ENCODE measurements at regions not wholly inside any gene's neighbourhood (a gene's known extent, or its start where the extent isn't known, plus 50 kb on each side); places are given as distances from the start of the nearest gene placed in this dataset.
"Not testable (repeated sequence)": the region's sequence is repeated elsewhere in the genome, so short reads cannot be mapped to it uniquely, and the experiment has no call there.

DNA sequence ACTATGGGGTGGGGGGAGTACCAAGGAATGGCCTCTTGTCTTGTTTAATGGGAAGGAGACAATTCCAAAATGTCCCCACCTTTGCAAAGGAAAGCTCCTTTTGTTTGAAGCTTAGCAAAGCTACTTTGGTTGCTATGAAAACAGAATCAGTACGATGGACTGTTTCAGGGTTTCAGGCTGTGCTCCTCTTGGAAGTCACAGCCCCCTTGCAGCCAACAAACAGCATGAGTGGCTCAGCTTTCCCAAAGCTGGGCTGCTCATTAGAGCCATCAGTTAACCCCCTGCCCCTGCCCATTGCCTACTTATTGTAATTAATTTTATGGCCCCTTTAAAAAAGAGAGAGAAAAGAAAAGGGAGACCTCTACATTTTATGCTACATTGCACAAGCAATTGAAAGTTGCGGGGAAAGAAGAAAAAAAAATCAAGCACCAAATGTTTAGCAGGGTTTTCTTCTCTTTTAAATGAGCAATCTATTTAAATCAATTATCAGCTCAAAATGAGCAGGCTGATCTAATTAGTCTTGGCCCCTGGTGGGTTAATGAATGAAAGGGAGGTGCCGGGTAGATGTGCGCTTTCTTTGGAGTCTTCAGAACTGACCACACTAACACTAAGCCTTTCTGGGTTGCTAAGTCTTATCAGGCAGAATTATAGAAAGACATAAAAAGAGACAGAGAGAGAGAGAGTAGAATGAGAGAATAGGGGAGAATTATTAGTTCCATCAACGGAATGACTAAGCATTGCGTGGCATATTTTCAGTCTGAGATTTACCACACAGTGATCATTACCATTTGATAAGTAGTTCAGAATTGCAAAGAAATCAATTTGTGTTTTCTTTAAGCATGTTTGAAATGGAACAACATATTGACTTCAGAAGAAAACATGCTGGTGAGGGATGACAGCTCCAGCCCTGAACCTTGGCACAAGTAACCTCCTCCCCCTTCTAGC lies 284.9 kb downstream of the INSIG2 start:
- DNase-seq: no peak

DNA sequence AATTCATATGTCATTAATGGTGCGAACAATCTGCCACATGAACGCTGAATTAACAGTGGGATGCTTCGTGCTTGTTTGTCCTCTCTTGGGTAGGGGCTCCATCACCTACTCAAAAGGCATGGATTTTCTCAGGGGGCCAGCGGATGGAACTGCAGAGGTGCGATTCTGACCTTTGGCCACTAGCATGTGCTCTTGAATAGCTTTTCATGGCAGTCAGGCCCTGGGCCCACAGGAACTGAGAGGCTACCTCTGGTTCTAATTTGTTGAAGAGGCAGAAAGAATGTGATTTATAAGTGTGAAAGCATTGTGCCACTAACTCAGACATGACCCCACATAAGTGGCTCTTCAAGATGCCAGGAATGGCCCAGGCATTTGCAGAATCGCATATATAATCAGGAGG lies 283.2 kb downstream of the INSIG2 start:
- no peak for DNase-seq

DNA sequence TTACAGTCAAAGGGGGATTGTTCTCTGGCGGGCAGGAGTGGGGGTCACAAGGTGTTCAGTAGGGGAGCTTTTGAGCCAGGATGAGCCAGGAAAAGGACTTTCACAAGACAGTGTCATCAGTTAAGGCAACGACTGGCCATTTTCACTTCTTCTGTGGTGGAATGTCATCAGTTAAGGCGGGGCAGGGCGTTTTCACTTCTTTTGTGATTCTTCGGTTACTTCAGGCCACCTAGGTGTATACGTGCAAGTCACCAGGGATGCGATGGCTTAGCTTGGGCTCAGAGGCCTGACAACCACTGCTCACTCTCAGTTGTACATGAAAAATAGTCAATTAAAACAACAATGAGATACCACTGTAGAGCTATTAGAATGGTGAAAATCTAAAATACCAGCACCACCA lies 281.2 kb downstream of the INSIG2 start:
- DNase-seq: not testable (repeated sequence)

DNA sequence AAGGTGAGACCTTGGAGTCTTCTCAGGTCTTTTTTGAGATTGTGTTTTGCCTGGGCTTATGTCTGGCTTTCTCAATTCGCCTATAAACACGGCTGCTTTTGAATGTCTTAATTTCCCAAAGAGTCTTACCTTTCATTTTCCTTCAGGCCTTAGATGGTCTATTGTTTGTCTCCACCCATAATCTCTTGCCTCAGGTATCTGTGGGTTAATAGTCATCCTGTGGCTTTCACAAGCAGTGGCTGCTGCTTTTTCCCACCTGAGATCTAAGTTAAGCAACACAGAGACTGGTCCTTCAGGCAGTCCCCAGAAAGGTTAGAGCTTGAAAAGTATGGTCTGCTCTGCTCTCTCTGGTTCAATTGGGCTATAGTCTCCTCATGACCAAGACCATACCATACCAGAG lies 275.3 kb downstream of the INSIG2 start:
- DNase-seq: no peak

DNA sequence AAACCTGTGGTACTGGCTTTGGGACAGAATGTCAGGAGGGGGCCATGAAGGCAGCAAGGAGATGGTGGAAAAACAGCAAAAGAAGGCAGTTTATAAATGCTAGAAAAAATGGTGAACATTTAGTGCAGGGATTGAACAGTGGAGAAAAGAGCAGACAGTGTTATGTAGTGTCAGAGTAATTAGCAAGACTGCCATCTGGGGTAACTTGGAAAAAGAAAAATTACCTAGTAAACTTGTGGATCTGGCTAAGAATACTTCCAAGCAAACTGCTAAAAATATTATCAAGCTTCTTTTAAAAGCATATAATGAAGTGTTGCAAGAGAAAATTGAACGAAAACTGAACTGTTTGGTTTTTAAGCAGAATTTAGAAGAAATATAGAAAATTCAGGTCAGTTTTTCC lies 267.8 kb downstream of the INSIG2 start:
- DNase-seq: no peak

DNA sequence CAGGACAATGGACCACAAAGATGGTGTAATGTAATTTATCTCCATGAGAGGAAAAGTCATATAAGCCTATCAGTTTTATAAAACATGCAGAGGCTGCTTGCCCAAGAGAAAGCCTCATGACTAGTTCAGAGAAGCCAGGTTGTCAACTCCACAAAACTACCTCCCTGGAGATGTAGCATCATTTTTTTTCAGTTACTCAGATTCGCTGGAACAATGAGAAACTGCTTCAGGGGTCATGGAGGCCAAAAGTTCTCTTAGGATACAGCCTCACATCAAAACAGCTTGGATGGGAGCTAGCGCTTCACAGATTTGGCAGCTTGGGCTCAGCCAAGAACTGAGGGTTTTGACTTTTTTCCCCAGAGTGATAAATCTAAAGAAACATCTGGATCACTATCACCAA lies 263.5 kb downstream of the INSIG2 start:
- DNase-seq: no peak

DNA sequence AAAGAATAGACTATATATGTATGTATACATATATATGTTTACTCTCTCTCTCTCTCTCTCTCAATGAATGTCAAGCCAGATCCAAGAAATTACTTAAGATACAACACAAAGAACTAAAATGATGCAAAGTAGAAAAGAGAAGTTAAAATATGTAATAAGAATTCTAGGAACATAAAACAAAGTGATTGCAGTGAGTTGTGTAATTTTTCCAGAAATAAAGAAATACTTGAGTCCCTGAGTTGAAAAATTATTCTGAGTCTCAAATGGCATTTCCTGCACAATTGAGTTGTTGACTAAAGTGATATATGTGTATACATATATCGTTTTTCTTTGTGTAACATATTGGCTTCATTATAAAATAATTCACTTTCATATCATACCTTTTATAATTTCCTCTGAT lies 262.4 kb downstream of the INSIG2 start:
- no peak for DNase-seq

DNA sequence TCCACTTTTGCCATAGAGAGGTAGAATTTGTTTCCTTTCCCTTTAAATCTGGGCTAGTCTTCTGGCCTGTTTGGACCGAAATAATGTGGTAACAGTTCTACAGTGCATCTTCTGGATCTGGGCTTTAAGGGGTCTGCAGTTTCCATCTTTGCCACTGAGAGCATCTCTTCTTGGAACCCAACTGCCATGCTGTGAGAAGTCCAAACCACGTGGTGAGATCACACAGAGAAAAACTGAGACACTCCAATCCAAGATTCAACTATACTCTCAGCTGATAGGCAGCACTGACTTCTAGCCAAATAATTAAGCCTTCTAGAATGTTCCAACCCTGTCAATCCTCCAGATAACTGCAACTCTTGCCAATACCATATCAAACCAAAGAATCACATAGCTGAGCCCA lies 261.1 kb downstream of the INSIG2 start:
- no peak for DNase-seq

DNA sequence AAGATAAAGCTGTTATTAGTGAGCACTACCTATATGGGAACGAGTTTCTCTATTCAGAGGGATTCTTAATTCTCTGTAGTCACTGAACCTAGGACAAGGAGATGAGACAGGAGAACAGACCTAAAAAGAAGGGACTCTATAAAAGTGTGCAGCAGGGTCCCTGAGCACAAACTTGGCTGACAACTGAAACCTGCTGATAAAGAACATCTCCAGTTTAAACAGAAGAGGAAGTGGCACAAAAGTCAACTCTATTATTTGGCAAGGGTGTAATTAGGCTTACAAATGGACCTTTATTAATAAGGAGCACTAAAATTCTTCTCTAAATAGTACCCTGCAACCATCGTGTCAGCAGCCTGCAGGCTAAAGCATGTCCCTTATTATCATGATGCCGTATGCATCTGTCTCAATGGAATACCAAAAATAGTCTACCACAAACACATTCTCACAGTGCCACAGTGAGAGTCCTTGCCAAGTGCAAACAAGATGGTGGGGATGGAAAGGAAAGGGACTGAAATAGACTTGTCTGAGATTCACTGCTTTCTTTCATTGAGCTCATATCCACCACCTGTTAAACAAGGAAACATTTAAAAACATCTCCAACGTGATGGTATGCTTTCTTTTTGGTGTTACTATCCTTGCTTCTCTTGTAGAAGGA lies 260.2 kb downstream of the INSIG2 start:
- DNase-seq: no peak

DNA sequence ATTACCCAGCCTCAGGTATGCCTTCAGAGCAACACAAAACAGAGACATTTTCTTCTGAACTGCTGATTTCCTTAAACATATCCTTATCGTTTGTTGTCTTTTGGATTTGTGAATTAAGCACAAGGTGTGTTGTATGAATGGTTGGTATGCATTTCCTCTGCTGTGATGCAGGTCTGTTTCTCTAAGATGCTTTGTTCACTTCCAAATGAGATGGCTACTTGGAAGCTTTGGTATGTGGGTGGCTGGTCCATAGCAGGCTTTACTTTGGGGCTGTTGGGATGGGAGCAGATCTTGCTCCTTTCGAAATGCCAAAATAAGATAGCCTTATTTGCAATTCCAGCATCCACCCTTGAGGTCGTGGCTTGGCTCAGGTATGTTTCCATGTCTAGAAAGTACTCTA lies 257.2 kb downstream of the INSIG2 start:
- DNase-seq: no peak

DNA sequence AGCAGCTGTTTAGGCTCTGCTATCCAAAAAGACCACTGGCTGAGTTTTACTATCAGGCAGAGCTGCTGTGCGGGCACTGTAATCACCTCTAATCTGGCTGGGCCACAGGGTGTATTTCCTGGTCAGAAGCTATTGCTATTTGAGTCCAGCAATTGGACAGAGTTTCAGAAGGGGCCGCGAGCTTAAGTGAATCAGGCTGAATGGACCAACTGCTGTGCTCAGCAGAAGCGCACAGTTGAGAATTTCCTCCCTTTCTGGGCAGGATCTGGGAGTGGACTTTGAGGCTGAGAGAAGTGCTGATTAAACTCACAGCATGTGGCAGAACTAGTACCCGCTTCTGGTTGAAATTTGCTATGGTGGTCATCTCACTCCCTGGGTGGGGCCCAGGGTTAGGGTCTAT lies 251.8 kb downstream of the INSIG2 start:
- DNase-seq: no peak

DNA sequence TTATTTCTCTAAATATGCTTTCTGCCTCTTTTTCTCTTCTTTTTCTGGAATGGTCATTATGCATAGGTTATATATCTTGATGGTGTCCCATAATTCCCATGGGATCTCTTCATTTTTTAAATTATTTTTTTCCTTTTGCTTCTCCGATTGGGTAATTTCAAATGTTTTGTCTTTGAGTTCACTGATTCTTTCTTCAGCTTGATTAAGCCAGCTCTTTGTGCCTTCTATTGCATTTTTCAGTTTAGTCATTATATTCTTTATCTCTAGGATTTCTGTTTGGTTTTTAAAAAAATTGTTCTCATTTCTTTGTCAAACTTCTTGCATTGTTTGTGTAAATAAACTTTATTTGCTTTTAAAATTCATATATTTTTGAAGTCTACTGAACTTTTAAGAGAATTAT lies 251.1 kb downstream of the INSIG2 start:
- no peak for DNase-seq

DNA sequence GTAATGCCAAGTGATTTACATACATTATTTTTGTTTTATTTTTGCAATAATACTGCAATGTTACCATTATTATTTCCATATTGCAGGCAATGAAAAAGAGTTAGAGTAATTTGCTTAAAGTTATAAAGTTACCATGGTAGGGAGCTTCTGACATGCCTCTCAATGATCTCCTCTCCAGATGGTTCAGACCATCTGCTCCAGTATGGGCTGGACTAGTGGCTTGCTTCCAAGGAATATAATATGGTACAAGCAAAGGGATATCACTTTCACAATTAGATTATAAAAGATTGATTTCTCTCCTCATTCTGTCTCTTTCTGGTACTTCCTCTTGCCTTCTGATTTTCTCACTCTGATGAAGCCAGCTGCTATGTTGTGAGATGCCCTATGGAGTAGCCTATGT lies 245.4 kb downstream of the INSIG2 start:
- no peak for DNase-seq

DNA sequence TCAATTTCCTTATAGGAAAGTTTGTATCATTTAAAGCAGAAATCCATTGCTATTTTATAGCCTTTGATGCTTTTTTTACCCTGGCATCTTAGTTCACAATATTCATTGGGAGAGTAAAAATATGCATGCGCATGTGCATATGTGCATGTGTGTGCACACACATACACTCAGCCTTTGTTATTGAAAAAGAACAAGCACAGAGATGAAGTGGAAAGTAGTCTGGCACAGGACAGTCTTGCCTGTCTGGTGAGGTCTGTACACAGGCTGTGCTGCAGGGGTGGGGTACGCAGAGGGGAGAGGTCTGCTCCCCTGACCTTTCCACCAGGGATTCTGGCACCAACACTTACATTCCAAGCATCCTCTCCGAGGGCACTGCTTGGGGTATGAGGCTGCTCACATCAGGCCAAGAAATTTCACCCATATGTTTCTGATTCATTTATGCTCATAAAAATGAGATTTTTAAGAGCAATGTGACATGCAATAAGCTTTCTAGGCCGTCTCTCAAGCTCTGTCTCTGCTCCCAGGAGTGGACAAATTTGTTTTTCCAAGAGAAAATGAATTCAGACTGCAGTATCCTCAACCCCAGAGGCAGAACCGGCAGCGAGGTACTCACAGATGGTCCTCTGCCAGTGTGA lies 237.2 kb downstream of the INSIG2 start:
- DNase-seq: no peak

DNA sequence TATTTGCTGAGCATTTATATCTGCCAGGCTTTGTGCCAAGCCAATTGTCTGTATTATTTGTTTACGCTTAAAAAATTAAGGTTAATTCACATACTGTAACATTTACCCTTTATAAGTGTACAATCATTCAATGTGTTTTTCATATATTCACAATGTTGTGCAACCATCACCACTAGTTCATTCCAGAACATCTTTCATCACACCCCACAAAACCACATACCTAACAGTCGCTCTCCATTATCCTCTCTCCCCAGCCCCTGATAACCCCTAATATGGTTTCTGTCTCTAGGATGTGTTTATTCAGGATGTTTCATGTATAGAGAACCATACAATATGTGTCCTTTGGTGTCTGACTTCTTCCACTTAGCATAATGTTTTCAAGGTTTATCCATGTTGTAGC lies 234.1 kb downstream of the INSIG2 start:
- DNase-seq: no peak

DNA sequence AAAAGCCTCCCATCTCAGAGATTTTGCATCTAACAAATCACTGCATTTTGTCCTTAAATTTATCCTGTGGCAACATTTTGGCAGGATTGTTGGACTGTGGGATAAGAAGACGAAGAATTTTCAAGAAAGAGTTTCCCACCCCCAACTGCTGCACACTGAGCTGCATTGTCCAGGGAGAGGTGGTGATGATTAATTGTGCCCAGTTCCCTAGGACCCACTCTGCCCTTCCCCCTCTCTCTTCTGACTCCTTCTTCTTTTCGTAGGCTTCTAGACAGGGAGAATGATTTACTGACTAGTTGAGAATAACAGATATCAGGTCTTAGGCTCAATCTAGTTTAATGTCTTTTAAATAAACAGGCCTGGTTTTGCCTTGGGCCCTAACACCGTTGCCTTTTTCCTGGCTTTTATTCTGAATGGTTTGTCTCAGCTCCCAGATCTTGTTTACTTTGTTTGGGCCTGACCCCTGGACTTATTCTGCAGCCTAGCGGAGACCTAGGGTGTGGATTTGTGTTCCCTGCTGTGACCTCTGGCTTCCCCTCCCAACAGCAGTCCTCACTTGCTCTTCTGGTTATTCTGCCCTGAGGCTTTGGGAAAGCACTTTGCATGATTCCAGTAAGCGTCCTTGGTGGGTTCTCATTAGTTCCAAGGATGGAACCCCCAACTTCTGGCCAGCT lies 233.3 kb downstream of the INSIG2 start:
- DNase-seq: no peak

DNA sequence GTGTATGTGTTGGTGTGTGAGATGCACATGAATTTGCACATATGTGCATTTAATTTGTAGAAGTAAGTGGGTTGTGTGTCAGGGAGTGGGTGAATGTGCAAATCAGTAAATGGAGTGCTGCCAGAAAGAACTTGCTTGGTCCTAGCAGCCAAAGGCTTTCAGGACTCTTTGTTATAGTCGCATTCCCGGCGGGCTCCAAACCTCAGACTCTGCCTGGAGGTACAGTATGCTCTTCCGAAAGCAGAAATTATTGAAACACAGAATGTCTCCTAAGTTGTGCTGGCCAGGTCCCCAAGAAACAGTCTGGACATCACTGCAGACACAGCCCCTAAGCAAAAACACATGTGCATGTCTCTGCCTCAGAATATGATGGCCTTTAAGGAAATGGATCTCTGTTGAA lies 232.4 kb downstream of the INSIG2 start:
- no peak for DNase-seq

DNA sequence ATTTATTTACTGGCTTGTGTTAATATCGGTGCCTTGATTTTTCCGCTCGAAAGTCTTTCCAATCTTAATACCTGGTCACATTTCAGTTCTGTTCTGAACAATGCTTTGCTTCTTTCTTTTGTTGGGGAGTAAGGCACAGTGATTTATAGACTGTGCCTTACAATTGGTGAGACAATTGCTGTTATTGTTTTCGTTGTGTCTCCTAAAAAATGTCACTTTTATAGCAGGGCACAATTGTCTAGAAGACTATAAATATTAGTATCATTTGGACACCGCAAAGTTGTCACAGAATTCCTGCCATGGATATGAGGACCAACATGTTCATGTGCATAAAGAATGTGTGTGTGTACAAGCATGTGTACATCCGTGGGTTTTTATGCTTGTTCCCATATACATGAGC lies 231.9 kb downstream of the INSIG2 start:
- no peak for DNase-seq

DNA sequence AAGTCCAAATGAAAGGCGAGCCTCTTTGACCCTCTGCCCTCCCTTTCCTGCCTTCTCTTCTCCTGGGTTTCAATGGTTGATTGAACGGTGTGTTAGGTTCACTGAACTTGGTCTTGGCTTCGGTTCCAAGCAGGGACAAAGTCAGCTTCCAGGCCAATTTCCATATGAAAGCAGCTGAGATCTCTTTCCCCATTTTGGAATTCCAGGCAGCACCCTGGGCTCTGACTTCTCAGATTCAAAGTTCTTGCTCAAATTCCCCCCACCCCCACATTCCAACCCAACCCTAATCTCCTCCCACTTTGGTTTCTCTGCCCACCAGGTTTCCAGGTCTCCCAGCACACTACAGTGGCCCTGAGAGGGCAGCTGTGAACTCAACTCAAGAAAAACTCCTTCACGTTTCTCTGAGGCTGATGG lies 231.0 kb downstream of the INSIG2 start:
- no peak for DNase-seq

DNA sequence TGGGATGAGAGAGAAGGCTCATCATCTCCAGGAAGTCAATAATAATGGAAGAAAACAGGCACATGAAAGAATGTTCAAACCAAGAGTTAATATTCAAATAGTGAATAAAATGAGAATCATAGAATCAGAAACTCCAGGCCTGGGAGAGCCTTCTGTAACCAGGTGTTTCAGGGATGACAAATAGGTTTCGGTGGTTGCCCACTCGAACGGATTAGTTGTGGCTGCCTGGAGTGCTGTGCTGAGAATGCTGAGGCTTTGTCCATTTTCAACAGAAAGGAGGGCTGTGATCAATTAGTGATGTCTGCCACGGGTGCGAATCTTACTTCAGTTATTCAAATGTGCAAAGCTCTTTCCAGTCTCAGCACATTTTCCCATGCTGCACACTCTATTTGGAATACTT lies 227.3 kb downstream of the INSIG2 start:
- DNase-seq: no peak

DNA sequence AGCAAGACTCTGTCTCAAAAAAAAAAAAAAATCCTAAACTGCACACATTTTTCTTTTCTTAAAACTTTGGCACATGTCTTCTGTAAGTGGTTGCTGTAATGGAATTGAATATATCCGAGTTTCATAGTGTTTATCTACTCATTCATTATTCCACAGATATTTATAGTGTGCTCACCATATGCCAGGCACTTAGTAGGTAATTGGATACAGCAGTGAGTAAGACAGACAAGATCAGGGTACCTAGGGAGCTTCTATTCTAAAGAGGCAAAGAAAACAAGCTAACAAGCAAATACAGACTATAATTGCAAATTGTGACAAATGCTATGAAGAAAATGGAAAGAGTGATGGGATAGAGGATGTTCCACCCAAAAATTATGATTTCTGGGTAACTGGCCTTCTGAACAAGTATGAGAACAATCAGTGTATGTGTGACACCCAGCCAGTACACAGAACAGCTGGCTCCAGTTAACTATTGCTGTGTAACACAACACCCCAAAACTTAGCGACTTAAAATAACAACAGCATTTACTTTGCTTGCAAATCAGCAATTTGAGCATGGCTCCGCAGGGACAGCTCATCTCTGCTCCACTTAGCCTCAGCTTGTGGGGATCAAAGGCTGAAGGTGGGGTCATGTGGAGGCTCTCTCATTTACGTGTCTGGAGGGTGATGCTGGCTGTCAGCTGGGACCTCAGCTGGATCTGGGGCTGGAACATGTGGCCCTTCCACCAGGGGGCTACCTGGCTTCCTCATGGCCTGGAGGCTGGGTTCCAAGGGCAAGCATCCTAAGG lies 224.9 kb downstream of the INSIG2 start:
- DNase-seq: no peak

DNA sequence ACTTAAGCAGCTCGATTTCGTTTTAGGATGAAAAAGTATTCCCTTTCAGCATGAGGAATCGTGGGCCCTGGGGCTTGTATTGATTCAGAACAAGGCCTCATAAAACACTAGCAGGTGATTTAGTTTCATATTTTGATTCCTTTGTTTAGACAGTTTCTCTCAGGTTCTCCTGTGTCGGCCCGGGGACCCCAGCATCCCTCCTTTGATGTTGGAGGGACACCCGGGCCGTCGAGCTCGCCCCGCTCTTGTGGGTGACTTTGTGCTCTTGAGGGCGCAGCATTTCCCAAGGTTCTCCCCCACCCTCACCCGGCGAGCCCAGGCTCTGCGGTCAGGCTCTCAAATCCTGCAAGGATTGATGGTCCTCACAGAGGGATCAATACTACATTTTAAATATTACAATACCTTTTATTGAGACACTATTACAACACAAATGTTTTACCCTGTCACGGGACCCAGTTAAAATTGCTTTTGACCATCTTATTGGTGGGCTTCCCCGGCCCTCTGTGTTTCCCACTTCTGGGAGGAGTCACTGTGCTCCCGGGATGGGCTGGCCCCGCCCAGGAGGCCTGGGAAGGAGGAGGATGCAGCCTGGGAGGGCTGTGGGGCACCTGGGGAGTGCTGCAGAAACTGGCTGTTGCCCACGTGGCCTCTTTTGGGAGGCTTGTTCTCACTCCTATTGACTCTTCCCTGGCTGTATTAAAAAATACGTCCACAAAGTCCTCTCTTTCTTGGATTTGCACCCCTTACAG lies 222.6 kb downstream of the INSIG2 start:
- DNase-seq: no peak

Measured in suppressor macrophage treated with lipopolysaccharide for 4 hours (primary cell).